ENCODE measurements at regions not wholly inside any gene's neighbourhood (a gene's known extent, or its start where the extent isn't known, plus 50 kb on each side); places are given as distances from the start of the nearest gene placed in this dataset.

GRCh38 chr9:20197976-20198685 is 409.3 kb upstream of the SLC24A2 start:
- no peak for DNase-seq (ENCODE audit: low read depth)

GRCh38 chr9:20191228-20191840 is 402.5 kb upstream of the SLC24A2 start:
- no peak for DNase-seq (ENCODE audit: low read depth)

- DNase-seq (ENCODE audit: low read depth) = no peak
These were observed 401.0 kb upstream of the SLC24A2 start for GRCh38 chr9:20189871-20190270.

GRCh38 chr9:20188616-20189369 is 400.0 kb upstream of the SLC24A2 start:
- DNase-seq (ENCODE audit: low read depth) = no peak

GRCh38 chr9:20187318-20187717 is 398.5 kb upstream of the SLC24A2 start:
- DNase-seq (ENCODE audit: low read depth) = no peak

- no peak for DNase-seq (ENCODE audit: low read depth)
These were observed 398.0 kb upstream of the SLC24A2 start for GRCh38 chr9:20186823-20187222.

- no peak for DNase-seq (ENCODE audit: low read depth)
These were observed 397.4 kb upstream of the SLC24A2 start for GRCh38 chr9:20186231-20186630.

GRCh38 chr9:20184541-20184940 is 395.7 kb upstream of the SLC24A2 start:
- no peak for DNase-seq (ENCODE audit: low read depth)

- no peak for DNase-seq (ENCODE audit: low read depth)
These were observed 389.8 kb upstream of the SLC24A2 start for GRCh38 chr9:20178679-20179078.

GRCh38 chr9:20178197-20178596 is 389.4 kb upstream of the SLC24A2 start:
- no peak for DNase-seq (ENCODE audit: low read depth)

- DNase-seq (ENCODE audit: low read depth) = no peak
These were observed 381.3 kb upstream of the SLC24A2 start for GRCh38 chr9:20170122-20170521.

GRCh38 chr9:20152151-20152725 is 363.4 kb upstream of the SLC24A2 start:
- DNase-seq (ENCODE audit: low read depth) = no peak

GRCh38 chr9:20148416-20148815 is 359.6 kb upstream of the SLC24A2 start:
- DNase-seq (ENCODE audit: low read depth) = no peak

- no peak for DNase-seq (ENCODE audit: low read depth)
These were observed 355.4 kb upstream of the SLC24A2 start for GRCh38 chr9:20144197-20144596.

- DNase-seq (ENCODE audit: low read depth) = no peak
These were observed 351.0 kb upstream of the SLC24A2 start for GRCh38 chr9:20139763-20140290.

GRCh38 chr9:20138841-20139240 is 350.0 kb upstream of the SLC24A2 start:
- no peak for DNase-seq (ENCODE audit: low read depth)

GRCh38 chr9:20138116-20138515 is 349.3 kb upstream of the SLC24A2 start:
- DNase-seq (ENCODE audit: low read depth) = no peak

GRCh38 chr9:20137425-20137824 is 348.6 kb upstream of the SLC24A2 start:
- DNase-seq (ENCODE audit: low read depth) = no peak

GRCh38 chr9:20135119-20135697 is 346.4 kb upstream of the SLC24A2 start:
- DNase-seq (ENCODE audit: low read depth) = no peak

- DNase-seq (ENCODE audit: low read depth) = no peak
These were observed 336.9 kb upstream of the SLC24A2 start for GRCh38 chr9:20125727-20126126.

- no peak for DNase-seq (ENCODE audit: low read depth)
These were observed 330.7 kb upstream of the SLC24A2 start for GRCh38 chr9:20119566-20119965.

- DNase-seq (ENCODE audit: low read depth) = no peak
These were observed 329.1 kb upstream of the SLC24A2 start for GRCh38 chr9:20117986-20118385.

All from stimulated activated CD8-positive, alpha-beta memory T cell treated with anti-CD3 and anti-CD28 coated beads, Interleukin-15, amount 100 ng/mL, for 1 hour (primary cell).